AG04449 (cell line): ENCODE measurements at regions not wholly inside any gene's neighbourhood (a gene's known extent, or its start where the extent isn't known, plus 50 kb on each side); places are given as distances from the start of the nearest gene placed in this dataset.

ENCODE experiments used
- CTCF ChIA-PET: fragments of 350-600 bp; formaldehyde crosslinking; extraction: SDS; loops from one replicate; lab custom pipeline; 2021; ENCODE audit warnings: antibody characterized with exemption; lab: Yijun Ruan, JAX
- POLR2A ChIA-PET: fragments of 400-600, 350-600 bp; formaldehyde crosslinking; extraction: SDS; loops from one replicate; lab custom pipeline; 2020; ENCODE audit warnings: antibody characterized with exemption, inconsistent platforms; lab: Yijun Ruan, JAX
- DNase-seq: peaks from one replicate; pipeline ENCODE4 v3.0.0-alpha.2; 2010; ENCODE audit warnings: low read depth, low spot score
- H3K4me3 ChIP-seq: 2 replicates; pipeline ENCODE4 v1.5.1; 2011; ENCODE audit warnings: low read depth, mild to moderate bottlenecking, control low read depth, low read length
- TF ChIP-seq, protein P1 (sequence below): IDR thresholded peaks from one replicate; pipeline ENCODE4 v1.5.1; 2011; ENCODE audit warnings: mild to moderate bottlenecking, moderate library complexity, low read length, control low read depth, inconsistent platforms; ENCODE audit not compliant: insufficient read depth; ENCODE audit errors: missing control alignments

DNA sequence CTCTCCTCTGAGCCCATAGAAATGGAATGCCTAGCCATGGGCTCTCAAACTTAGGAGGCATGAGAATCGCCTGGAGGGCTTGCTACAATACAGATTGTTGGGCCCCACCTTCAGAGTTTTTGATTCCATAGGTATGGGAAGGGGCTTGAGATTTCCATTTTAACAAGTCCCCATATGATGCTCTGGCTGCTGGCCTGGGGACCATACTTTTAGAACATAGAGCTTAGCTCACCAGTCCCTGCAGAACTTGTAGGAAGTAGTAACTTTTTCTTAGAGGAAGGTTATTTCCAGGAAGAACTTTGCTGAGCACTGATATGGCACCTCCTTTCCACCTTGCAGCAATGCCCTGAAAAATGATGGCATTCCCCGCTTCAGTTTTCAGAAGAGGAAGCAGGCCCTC, 177.0 kb upstream of the ZMIZ1 start:
- TF ChIP-seq, protein P1, sequence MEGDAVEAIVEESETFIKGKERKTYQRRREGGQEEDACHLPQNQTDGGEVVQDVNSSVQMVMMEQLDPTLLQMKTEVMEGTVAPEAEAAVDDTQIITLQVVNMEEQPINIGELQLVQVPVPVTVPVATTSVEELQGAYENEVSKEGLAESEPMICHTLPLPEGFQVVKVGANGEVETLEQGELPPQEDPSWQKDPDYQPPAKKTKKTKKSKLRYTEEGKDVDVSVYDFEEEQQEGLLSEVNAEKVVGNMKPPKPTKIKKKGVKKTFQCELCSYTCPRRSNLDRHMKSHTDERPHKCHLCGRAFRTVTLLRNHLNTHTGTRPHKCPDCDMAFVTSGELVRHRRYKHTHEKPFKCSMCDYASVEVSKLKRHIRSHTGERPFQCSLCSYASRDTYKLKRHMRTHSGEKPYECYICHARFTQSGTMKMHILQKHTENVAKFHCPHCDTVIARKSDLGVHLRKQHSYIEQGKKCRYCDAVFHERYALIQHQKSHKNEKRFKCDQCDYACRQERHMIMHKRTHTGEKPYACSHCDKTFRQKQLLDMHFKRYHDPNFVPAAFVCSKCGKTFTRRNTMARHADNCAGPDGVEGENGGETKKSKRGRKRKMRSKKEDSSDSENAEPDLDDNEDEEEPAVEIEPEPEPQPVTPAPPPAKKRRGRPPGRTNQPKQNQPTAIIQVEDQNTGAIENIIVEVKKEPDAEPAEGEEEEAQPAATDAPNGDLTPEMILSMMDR = no peak
- CTCF ChIA-PET = no interaction called here
- no peak overlapping the region for H3K4me3 ChIP-seq
- DNase-seq = no peak
- POLR2A ChIA-PET = no interaction called here

DNA sequence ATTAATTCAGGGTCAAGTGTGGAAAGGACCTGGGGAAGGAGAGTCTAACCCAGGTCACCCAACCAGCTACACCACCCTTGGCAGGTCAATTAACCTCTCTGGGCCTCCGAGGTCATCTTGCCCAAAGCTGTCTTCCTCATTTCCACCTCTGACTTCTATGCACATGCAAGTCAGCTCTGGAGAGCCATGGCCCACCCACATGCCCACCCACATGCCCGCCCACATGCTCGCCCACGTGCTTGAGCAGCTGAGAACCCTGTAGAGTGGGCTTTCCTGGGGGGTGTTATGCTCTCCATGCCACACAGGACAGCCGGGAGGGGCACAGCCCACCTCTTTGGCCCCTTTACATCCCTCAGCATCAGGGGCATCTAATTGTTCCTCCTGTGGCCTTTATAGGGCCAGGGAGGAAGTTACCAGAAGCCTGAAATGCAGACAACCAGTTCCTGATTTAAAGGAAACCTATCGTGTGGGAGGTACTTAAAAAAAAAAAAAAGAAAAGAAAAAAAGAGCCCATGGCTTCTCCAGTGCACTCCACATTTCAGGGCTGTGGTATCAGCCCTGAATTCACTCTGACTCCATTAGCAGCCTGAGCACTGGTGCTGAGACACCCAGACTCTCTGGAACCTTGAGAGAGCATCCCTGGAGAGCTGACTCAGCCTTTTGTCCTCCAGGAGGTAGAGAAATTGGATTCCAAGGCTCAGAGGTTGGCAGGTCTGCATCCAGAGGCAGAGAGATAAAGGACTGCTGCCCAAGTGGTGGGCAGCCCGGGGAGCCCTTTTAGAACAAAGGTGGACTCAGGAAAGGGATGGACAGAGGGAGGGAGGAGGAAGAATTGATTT, 176.2 kb upstream of the ZMIZ1 start:
- no peak for DNase-seq
- TF ChIP-seq, protein P1 = no peak
- CTCF ChIA-PET = no interaction called here
- H3K4me3 ChIP-seq = no peak overlapping the region
- POLR2A ChIA-PET = no interaction called here

DNA sequence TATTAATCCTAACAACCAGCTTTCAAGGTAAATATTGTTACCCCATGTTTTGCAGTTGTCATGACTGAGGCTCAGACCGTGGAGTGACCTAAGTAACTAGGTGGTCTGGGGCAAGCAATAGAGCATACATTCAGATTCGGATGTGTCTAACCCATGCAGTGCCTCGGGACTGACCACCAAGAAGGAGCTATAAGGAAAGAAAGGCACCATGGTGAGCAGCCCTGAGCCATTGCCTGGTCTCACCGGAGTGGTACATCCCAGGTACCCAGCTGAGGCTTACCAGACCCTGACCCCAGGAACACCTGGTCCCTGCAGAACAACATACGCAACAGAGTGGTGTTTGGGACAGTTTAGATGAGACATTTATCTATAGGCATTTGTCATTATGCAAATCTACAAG, 175.5 kb upstream of the ZMIZ1 start:
- POLR2A ChIA-PET = no interaction called here
- CTCF ChIA-PET = interaction anchor here (2.7 kb wide), 1 partner anchor 301 kb away, joined by 7 read pairs; no protein-coding TSS in a partner anchor

DNA sequence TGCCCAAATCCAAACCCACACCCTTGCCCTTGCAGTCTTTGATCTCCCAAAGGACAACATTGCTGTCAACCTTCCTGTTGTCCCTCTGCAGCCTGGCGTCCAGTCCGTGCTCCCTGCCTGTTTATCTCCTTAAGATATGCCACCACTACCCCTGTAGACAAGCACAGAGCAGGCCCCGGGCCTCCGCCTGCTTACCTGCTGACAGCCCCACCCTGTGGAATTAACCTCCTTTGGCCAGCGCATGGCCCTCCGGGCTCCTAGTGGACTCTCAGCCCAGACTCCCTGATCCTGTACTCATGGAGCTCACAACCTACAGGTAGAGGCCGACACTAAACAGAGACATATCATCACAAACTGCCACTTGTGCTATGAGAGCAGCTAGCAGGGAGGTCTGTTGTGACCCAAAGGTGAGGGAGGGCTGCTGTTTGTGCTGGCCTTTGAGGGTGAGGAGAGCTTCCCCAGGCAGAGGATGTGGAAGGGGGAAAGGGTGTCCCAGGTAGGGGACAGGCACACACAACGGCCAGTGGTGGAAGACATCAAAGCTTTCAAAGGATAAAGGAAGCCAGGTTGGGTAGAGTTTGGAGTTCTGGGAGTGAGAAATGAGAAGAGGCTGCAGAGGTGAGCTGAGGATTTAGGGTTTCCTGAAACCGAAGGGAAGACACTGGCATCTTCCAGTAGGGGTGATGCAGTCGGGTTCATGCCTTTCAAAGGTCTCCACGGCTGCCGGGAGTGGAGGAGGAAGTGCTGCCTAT, 174.5 kb upstream of the ZMIZ1 start:
- no peak for DNase-seq
- ChIA-PET CTCF (interaction anchor here (2.7 kb wide), 1 partner anchor 300 kb away, joined by 7 read pairs; no protein-coding TSS in a partner anchor), POLR2A (no interaction called here)
- H3K4me3 ChIP-seq = no peak overlapping the region
- TF ChIP-seq, protein P1 = no peak

More for the DNA sequence above, 175.5 kb upstream of the ZMIZ1 start:
- no peak for DNase-seq
- TF ChIP-seq, protein P1 = no peak
- no peak overlapping the region for H3K4me3 ChIP-seq

DNA sequence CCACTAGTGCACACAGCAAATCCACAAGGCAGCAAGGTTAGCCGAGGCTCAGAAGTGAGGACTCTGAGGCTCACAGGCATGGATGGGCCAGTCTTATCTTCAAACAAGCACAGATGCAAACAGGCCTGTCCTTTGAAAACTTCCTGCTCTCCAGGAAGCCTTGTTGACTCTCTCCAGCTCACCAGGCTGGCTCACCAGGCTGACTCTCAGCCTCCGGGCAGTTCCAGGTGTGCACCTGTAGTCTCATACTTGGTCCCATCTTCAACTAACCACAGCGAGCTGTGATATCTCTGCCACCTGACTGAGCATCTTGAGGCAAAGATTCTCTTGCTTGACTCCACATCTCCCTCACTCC, 173.9 kb upstream of the ZMIZ1 start:
- H3K4me3 ChIP-seq = no peak overlapping the region
- TF ChIP-seq, protein P1 = no peak
- ChIA-PET CTCF (interaction anchor here (2.7 kb wide), 1 partner anchor 300 kb away, joined by 7 read pairs; no protein-coding TSS in a partner anchor), POLR2A (no interaction called here)
- DNase-seq = no peak

DNA sequence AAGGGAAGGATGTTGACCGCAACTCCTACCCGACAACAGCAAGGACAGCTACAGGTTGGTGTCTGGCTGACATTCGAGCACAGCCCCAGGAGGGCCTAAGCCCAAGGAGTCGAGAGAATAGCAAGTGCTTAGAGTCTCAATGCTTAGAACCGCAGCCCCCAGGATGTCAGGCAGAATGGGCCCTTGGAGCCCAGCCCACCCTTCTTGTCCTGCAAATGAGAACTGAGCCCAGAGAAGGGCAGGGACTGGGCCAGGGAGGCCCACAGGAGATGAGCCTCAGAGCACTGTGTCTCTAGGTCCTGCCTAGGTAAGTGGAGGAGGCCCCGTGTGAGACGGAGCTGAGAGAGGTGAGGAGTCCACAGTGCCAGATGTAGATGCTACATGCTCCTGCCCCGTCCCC, 173.3 kb upstream of the ZMIZ1 start:
- TF ChIP-seq, protein P1 = no peak
- no peak overlapping the region for H3K4me3 ChIP-seq
- ChIA-PET CTCF (interaction anchor here (1.0 to 2.7 kb wide), 2 partner anchors 10 to 299 kb away, joined by 3 to 7 read pairs; no protein-coding TSS in a partner anchor), POLR2A (no interaction called here)
- DNase-seq = no peak
